Left ventricle myocardium inferior (tissue), 1 donor: ENCODE measurements at regions not wholly inside any gene's neighbourhood (a gene's known extent, or its start where the extent isn't known, plus 50 kb on each side); places are given as distances from the start of the nearest gene placed in this dataset.

Experiments
- DNase-seq: peaks from one replicate; pipeline ENCODE4 v3.0.0-alpha.2; 2020
- H3K27ac ChIP-seq: fragments of 200-600 bp; replicated peaks from 2 replicates; pipeline ENCODE4 v1.8.0; 2021
- H3K27me3 ChIP-seq: fragments of 200-600 bp; 2 replicates; pipeline ENCODE4 v1.8.0; 2021; ENCODE audit warnings: low read depth
- H3K36me3 ChIP-seq: fragments of 200-600 bp; 2 replicates; pipeline ENCODE4 v1.8.0; 2021
- H3K4me1 ChIP-seq: fragments of 200-600 bp; 2 replicates; pipeline ENCODE4 v1.8.0; 2021
- H3K4me3 ChIP-seq: fragments of 200-600 bp; 2 replicates; pipeline ENCODE4 v1.8.0; 2021; ENCODE audit warnings: mild to moderate bottlenecking, moderate library complexity
- H3K9me3 ChIP-seq: fragments of 200-600 bp; replicated peaks from 2 replicates; pipeline ENCODE4 v1.8.0; 2021
- CTCF ChIP-seq: fragments of 200-600 bp; IDR thresholded peaks from 2 replicates; pipeline ENCODE4 v1.8.0; 2021; ENCODE audit warnings: antibody characterized with exemption, mild to moderate bottlenecking, borderline replicate concordance
- intact Hi-C: fragments of 100-400 bp; cut with micrococcal nuclease; formaldehyde crosslinking; loops from one replicate; pipeline ENCODE4 v1.11.0; 2022
- donor health status: DM: no; HTN: yes; CAD: no; lungs with severe emphysema.

DNA sequence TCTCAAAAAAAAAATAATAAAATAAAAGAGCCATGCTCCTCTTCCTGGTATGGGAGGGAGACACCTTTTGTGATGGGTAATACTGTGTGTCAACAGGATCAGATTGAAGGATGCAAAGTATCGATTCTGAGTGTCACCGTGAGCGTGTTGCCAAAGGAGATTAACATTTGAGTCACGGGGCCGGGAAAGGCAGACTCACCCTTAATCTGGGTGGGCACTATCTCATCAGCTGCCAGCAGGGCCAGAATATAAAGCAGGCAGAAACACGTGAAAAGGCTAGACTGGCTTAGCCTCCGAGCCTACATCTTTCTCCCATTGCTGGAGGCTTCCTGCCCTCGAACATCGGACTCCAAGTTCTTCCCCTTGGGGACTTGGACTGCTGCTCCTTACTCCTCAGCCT lies 95.4 kb downstream of the SHOX start:
- TF ChIP-seq CTCF: no peak
- DNase-seq: no peak
- intact Hi-C loops: no loop called here
- H3K27ac ChIP-seq: no peak overlapping the region
- H3K27me3 ChIP-seq: no peaks in the 10 kb centered on the region
- no peaks in the 10 kb centered on the region for H3K36me3 ChIP-seq
- no peak overlapping the region for H3K4me3 ChIP-seq
- no peaks in the 10 kb centered on the region for H3K4me1 ChIP-seq
- peaks cover 14% of the 10 kb centered on the region for H3K9me3 ChIP-seq

DNA sequence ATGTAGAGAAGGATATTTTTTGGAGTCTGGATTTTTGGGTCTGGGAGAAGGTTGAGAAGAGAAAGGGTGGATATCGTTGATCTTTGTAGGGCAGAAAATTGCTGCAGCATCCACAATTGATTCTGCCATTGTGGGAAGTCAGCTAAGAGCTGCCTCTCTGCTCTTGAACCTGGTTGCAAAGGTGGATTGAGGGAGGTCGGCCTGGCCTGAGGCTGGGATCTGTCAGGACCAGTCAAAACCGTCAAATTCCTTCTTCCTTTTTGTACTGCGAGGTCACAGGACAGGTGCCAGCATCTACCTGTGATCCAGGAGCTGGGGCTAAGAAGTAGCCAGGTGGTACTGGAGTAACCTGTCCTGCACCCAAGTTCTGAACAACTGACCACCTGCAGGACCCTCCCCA lies 93.7 kb downstream of the SHOX start:
- no peaks in the 10 kb centered on the region for H3K4me1 ChIP-seq
- no peaks in the 10 kb centered on the region for H3K27me3 ChIP-seq
- H3K9me3 ChIP-seq: peaks cover 24% of the 10 kb centered on the region
- no peak for DNase-seq
- no peak overlapping the region for H3K27ac ChIP-seq
- intact Hi-C loops: no loop called here
- no peak overlapping the region for H3K4me3 ChIP-seq
- no peaks in the 10 kb centered on the region for H3K36me3 ChIP-seq
- no peak for TF ChIP-seq CTCF

GRCh38 chrX:723781-724180 lies 93.2 kb downstream of the SHOX start:
- no peaks in the 10 kb centered on the region for H3K36me3 ChIP-seq
- H3K27ac ChIP-seq: no peak overlapping the region
- no peaks in the 10 kb centered on the region for H3K27me3 ChIP-seq
- intact Hi-C loops: no loop called here
- peaks cover 25% of the 10 kb centered on the region for H3K9me3 ChIP-seq
- TF ChIP-seq CTCF: no peak
- DNase-seq: no peak
- no peaks in the 10 kb centered on the region for H3K4me1 ChIP-seq
- H3K4me3 ChIP-seq: no peak overlapping the region

DNA sequence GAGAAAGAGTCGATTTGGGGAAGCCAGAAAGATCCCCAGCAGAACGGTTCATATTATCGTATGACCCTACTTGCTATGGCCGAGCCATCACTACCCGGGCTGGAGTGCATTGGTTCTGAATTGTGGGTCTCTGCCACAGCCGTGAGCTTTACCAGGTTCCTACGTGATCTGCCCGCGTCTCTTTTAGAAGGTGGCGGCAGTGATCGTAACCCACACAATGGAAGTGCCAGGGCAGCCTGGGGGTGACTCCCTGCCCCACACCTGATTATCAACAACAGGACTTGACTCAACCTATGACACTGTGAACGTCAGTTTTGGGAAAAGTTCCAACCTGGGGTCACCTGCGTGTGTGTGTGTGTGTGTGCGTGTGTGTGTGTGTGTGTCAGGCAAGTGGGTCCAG lies 90.8 kb downstream of the SHOX start:
- Histone ChIP-seq H3K9me3 (peaks cover 49% of the 10 kb centered on the region), H3K4me1 (no peaks in the 10 kb centered on the region), H3K27ac (no peak overlapping the region), H3K4me3 (no peak overlapping the region), H3K27me3 (no peaks in the 10 kb centered on the region), H3K36me3 (no peaks in the 10 kb centered on the region)
- no peak for DNase-seq
- intact Hi-C loops: no loop called here
- no peak for TF ChIP-seq CTCF

GRCh38 chrX:720825-721224 lies 90.2 kb downstream of the SHOX start:
- no peak overlapping the region for H3K27ac ChIP-seq
- no peak for TF ChIP-seq CTCF
- no peaks in the 10 kb centered on the region for H3K4me1 ChIP-seq
- intact Hi-C loops: no loop called here
- no peaks in the 10 kb centered on the region for H3K27me3 ChIP-seq
- H3K4me3 ChIP-seq: no peak overlapping the region
- H3K36me3 ChIP-seq: no peaks in the 10 kb centered on the region
- peaks cover 51% of the 10 kb centered on the region for H3K9me3 ChIP-seq
- no peak for DNase-seq

DNA sequence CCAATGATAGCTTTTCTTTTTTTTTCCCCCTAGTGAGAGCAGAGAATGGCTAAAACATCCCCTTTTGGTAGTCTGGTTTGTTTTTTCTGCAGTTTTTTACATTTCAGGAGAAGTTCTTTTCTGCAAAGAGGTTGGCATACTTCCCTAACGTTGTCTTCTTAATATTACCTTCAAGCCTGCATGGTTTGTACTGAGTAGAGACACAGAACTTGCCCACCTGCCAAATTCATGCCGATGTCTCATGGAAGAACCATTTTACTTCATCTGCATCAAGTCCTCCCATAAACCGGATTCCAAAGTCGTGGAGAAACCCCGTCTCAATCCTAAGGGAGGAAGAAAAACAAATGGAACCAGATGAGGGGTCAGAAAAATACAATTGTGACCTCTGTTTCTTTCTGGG lies 89.7 kb downstream of the SHOX start:
- Histone ChIP-seq H3K27me3 (no peaks in the 10 kb centered on the region), H3K27ac (no peak overlapping the region), H3K4me1 (no peaks in the 10 kb centered on the region), H3K4me3 (no peak overlapping the region), H3K9me3 (peaks cover 51% of the 10 kb centered on the region), H3K36me3 (no peaks in the 10 kb centered on the region)
- intact Hi-C loops: no loop called here
- DNase-seq: no peak
- TF ChIP-seq CTCF: no peak
